ENCODE measurements at regions not wholly inside any gene's neighbourhood (a gene's known extent, or its start where the extent isn't known, plus 50 kb on each side); places are given as distances from the start of the nearest gene placed in this dataset.

DNA sequence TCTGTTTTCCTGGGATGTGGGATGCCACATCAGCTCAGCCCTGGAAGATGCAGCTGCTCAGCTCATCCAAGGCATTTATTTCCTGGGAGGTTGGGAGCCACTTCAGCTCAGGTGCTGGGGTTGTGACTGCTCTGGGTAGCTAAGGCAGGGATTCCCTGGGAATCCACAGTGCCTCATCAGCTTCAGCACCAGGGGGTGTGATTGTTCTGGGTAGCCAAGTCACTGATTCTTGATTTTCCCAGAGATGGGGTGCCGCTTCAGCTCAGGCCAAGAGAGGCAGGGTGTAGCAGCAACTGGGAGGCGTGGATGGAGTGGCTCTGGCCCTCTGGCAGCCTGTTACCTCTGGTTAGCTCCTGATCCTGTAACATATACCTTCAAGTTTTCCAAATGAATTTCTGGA lies 81.3 kb upstream of the PRMT8 start:
- DNase-seq (ENCODE audit: low spot score), result no peak
- intact Hi-C loops (cut with micrococcal nuclease; ENCODE audit: unreplicated experiment), result no loop called here
- Histone ChIP-seq H3K9me2 (ENCODE audit: insufficient read depth, low read length) (no peaks in the 10 kb centered on the region), H3K27ac (ENCODE audit: low read depth, low read length, poor library complexity, severe bottlenecking) (no peak overlapping the region), H3K4me3 (ENCODE audit: low read depth, low read length, poor library complexity, severe bottlenecking) (no peak overlapping the region), H3K4me1 (ENCODE audit: insufficient read depth, low read length, poor library complexity, severe bottlenecking) (no peaks in the 10 kb centered on the region), H4K20me1 (ENCODE audit: insufficient read depth, low read length) (no peaks in the 10 kb centered on the region), H3K36me3 (ENCODE audit: insufficient read depth, low read length) (no peaks in the 10 kb centered on the region), H3K4me2 (ENCODE audit: low read length) (no peak overlapping the region), H3K9me3 (ENCODE audit: low read length) (0 out of 2 replicates have a peak, but pooled peaks cover 6% of the 10 kb centered on the region), H2AFZ (ENCODE audit: low read length) (no peak overlapping the region), H3K79me2 (ENCODE audit: insufficient read depth, low read depth, low read length) (no peaks in the 10 kb centered on the region)
- ChIA-PET POLR2A (interaction anchor here (0.7 kb wide), 1 partner anchor 74 kb away, joined by 3 read pairs; no protein-coding TSS in a partner anchor), CTCF (ENCODE audit: unreplicated experiment) (no interaction called here)
- TF ChIP-seq EZH2phosphoT487 (IDR thresholded peaks at IDR 0.05; ENCODE audit: borderline replicate concordance, low read depth, low read length) (no peak), CTCF (conservative IDR thresholded peaks at IDR 0.05; ENCODE audit: low read length) (no peak)
- BruUV-seq (replicated peaks), result no TSS peak

DNA sequence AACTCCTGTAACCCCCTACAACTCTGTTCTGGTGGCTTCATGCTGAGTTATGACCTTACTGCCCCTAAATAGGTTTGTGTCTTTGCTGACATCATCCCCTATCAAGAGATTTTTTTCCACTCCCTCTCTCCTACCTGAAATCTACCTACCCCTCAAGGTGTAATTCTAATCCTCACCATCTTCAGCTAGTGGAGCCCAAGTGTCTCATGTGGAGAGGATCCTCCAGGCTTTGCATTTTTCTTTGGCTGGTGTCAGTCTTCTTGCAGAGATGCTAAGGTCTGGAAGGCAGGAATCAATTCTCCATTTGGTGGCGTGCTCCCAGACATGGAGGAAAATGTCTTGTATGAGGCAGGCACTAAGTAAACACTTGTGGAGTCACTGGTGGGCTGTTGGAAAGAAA lies 74.8 kb upstream of the PRMT8 start:
- H3K79me2 ChIP-seq (ENCODE audit: insufficient read depth, low read depth, low read length), result no peaks in the 10 kb centered on the region
- TF ChIP-seq CTCF (conservative IDR thresholded peaks at IDR 0.05; ENCODE audit: low read length) (no peak), EZH2phosphoT487 (IDR thresholded peaks at IDR 0.05; ENCODE audit: borderline replicate concordance, low read depth, low read length) (no peak)
- H3K4me1 ChIP-seq (ENCODE audit: insufficient read depth, low read length, poor library complexity, severe bottlenecking), result no peaks in the 10 kb centered on the region
- CTCF ChIA-PET (ENCODE audit: unreplicated experiment), result no interaction called here
- no peak overlapping the region for H3K4me2 ChIP-seq (ENCODE audit: low read length)
- no peak for DNase-seq (ENCODE audit: low spot score)
- no peak overlapping the region for H3K4me3 ChIP-seq (ENCODE audit: low read depth, low read length, poor library complexity, severe bottlenecking)
- BruUV-seq (replicated peaks), result no TSS peak
- no peaks in the 10 kb centered on the region for H3K9me2 ChIP-seq (ENCODE audit: insufficient read depth, low read length)
- POLR2A ChIA-PET, result no interaction called here
- H3K36me3 ChIP-seq (ENCODE audit: insufficient read depth, low read length), result no peaks in the 10 kb centered on the region
- no peaks in the 10 kb centered on the region for H3K9me3 ChIP-seq (ENCODE audit: low read length)
- H4K20me1 ChIP-seq (ENCODE audit: insufficient read depth, low read length), result no peaks in the 10 kb centered on the region
- no peak overlapping the region for H3K27ac ChIP-seq (ENCODE audit: low read depth, low read length, poor library complexity, severe bottlenecking)
- intact Hi-C loops (cut with micrococcal nuclease; ENCODE audit: unreplicated experiment), result no loop called here
- H2AFZ ChIP-seq (ENCODE audit: low read length), result no peak overlapping the region

DNA sequence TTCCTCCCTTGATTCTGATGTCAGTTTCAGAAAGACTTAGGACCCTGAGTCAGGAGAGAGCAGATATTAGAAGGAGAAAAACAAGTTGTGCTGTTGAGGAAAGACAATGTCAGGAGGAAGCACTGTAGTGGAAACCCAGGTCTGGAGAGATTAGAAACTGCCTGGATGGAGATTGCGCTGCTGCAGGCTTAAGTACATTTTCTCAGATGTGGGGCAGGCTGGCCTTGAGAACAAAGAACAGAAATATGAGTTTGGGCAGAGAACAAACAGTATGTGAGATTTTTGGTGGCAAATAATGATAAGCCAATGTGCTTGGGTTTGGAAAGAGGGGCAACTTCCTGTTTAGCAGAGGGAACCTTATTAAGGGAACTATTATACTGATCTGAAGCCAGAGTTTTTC lies 74.3 kb upstream of the PRMT8 start:
- ChIA-PET POLR2A (no interaction called here), CTCF (ENCODE audit: unreplicated experiment) (no interaction called here)
- Histone ChIP-seq H2AFZ (ENCODE audit: low read length) (no peak overlapping the region), H4K20me1 (ENCODE audit: insufficient read depth, low read length) (no peaks in the 10 kb centered on the region), H3K4me1 (ENCODE audit: insufficient read depth, low read length, poor library complexity, severe bottlenecking) (no peaks in the 10 kb centered on the region), H3K9me2 (ENCODE audit: insufficient read depth, low read length) (no peaks in the 10 kb centered on the region), H3K27ac (ENCODE audit: low read depth, low read length, poor library complexity, severe bottlenecking) (no peak overlapping the region), H3K4me2 (ENCODE audit: low read length) (no peak overlapping the region), H3K36me3 (ENCODE audit: insufficient read depth, low read length) (no peaks in the 10 kb centered on the region), H3K9me3 (ENCODE audit: low read length) (no peaks in the 10 kb centered on the region), H3K4me3 (ENCODE audit: low read depth, low read length, poor library complexity, severe bottlenecking) (no peak overlapping the region), H3K79me2 (ENCODE audit: insufficient read depth, low read depth, low read length) (no peaks in the 10 kb centered on the region)
- TF ChIP-seq EZH2phosphoT487 (IDR thresholded peaks at IDR 0.05; ENCODE audit: borderline replicate concordance, low read depth, low read length) (no peak), CTCF (conservative IDR thresholded peaks at IDR 0.05; ENCODE audit: low read length) (no peak)
- intact Hi-C loops (cut with micrococcal nuclease; ENCODE audit: unreplicated experiment), result no loop called here
- no TSS peak for BruUV-seq (replicated peaks)
- DNase-seq (ENCODE audit: low spot score), result no peak
